SU-DHL-6 (cell line): ENCODE measurements at regions not wholly inside any gene's neighbourhood (a gene's known extent, or its start where the extent isn't known, plus 50 kb on each side); places are given as distances from the start of the nearest gene placed in this dataset.
"Not testable (repeated sequence)": the region's sequence is repeated elsewhere in the genome, so short reads cannot be mapped to it uniquely, and the experiment has no call there.

ENCODE experiments used
- H2AFZ ChIP-seq: fragments of 200-600 bp; sonication (generic); 2 replicates; pipeline ENCODE4 v1.6.1; 2014; ENCODE audit warnings: low read depth, mild to moderate bottlenecking, moderate library complexity, mixed read lengths, antibody characterized with exemption, low read length; ENCODE audit not compliant: severe bottlenecking
- H3F3A ChIP-seq: fragments of 200-600 bp; shearing (Covaris generic); 2 replicates; pipeline ENCODE4 v1.6.0; 2016; ENCODE audit warnings: antibody characterized with exemption, mild to moderate bottlenecking; ENCODE audit not compliant: insufficient read depth
- H3K27ac ChIP-seq: fragments of 200-600 bp; sonication (generic); 2 replicates; pipeline ENCODE4 v1.5.1; 2016; ENCODE audit warnings: low read depth, mild to moderate bottlenecking, low read length, moderate library complexity, mixed read lengths
- H3K27me3 ChIP-seq: fragments of 200-600 bp; sonication (generic), shearing (Covaris generic); 2 replicates; pipeline ENCODE4 v1.6.0; 2014; ENCODE audit warnings: mild to moderate bottlenecking, low read length
- H3K36me3 ChIP-seq: fragments of 200-600 bp; sonication (generic); 2 replicates; pipeline ENCODE4 v1.6.1; 2014; ENCODE audit warnings: mild to moderate bottlenecking, low read length, mixed read lengths
- H3K4me2 ChIP-seq: fragments of 300-600, 200-600 bp; shearing (Covaris generic), sonication (generic); 2 replicates; pipeline ENCODE4 v1.6.0; 2014; ENCODE audit warnings: low read length, low read depth, mild to moderate bottlenecking; ENCODE audit not compliant: poor library complexity, severe bottlenecking
- H3K4me3 ChIP-seq: fragments of 200-600 bp; sonication (generic); 2 replicates; pipeline ENCODE4 v1.5.1; 2014; ENCODE audit warnings: antibody characterized with exemption, low read length, mild to moderate bottlenecking, mixed read lengths; ENCODE audit not compliant: insufficient read depth, poor library complexity, severe bottlenecking
- H3K79me2 ChIP-seq: fragments of 200-600 bp; sonication (generic); 2 replicates; pipeline ENCODE4 v1.6.1; 2014; ENCODE audit warnings: mild to moderate bottlenecking, low read length, moderate library complexity; ENCODE audit not compliant: insufficient read depth
- H3K9ac ChIP-seq: fragments of 200-600 bp; sonication (generic); 2 replicates; pipeline ENCODE4 v1.7.0; 2014; ENCODE audit warnings: mild to moderate bottlenecking, low read length
- H3K9me2 ChIP-seq: fragments of 200-600 bp; sonication (generic); replicated peaks from 2 replicates; pipeline ENCODE4 v1.6.1; 2014; ENCODE audit warnings: low read length; ENCODE audit not compliant: insufficient read depth
- H3K9me3 ChIP-seq: fragments of 200-600 bp; sonication (generic); 2 replicates; pipeline ENCODE4 v1.6.1; 2014; ENCODE audit warnings: low read length, mixed read lengths; ENCODE audit not compliant: insufficient read depth
- H4K20me1 ChIP-seq: fragments of 200-600 bp; sonication (generic); 2 replicates; pipeline ENCODE4 v1.6.1; 2014; ENCODE audit warnings: low read depth, mild to moderate bottlenecking, antibody characterized with exemption, low read length, moderate library complexity, mixed read lengths
- EZH2phosphoT487 ChIP-seq: fragments of 200-600 bp; sonication (generic), shearing (Covaris generic); conservative IDR thresholded peaks from 2 replicates; pipeline ENCODE4 v1.6.1; 2018; ENCODE audit warnings: mild to moderate bottlenecking, antibody characterized with exemption, low read length, moderate library complexity, mixed read lengths
- TF ChIP-seq, protein P1 (sequence below): fragments of 200-600 bp; sonication (generic); IDR thresholded peaks from one replicate; pipeline ENCODE4 v1.5.1; 2017; ENCODE audit warnings: antibody characterized with exemption, mild to moderate bottlenecking, low read length, moderate library complexity; ENCODE audit not compliant: insufficient read depth, poor library complexity, severe bottlenecking

DNA sequence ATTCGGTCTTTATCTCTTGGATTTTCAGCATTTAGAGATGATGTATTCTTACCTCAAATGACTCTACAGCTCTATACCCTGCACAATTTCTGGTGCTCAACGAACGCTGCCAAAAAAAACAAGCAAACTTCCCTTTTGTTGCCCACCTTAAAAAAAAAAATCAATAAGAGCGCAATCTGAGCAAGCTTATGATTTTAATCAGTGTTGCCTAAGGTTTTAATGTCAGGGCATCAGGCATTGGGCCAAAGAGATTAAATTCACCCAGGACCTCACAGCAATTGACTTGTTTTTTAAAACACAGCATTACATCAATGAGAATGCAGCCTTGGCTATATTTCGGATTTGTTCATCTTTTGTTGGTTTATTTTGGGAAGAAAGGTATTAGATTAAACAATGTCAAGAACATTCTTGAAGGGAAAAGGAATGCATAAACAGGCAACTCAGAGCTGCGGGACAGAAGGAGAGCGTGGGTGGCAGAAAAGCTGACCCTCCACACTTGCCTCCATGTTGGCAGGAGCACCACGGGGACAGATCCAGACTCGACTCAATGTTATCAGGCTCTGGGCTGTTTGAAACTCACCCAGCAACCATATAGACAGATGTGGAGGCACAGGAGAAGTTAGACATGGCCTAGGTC, 127.5 kb upstream of the DAPK1 start:
- Histone ChIP-seq H3K27me3 (no peaks in the 10 kb centered on the region), H2AFZ (no peak overlapping the region), H3K9me3 (no peaks in the 10 kb centered on the region), H3K4me2 (no peak overlapping the region), H3K79me2 (no peaks in the 10 kb centered on the region), H3K4me3 (no peak overlapping the region), H3K27ac (no peak overlapping the region), H3K9me2 (no peaks in the 10 kb centered on the region), H4K20me1 (no peaks in the 10 kb centered on the region), H3K9ac (no peak overlapping the region), H3K36me3 (no peaks in the 10 kb centered on the region), H3F3A (no peaks in the 10 kb centered on the region)
- no peak for TF ChIP-seq EZH2phosphoT487
- TF ChIP-seq, protein P1, sequence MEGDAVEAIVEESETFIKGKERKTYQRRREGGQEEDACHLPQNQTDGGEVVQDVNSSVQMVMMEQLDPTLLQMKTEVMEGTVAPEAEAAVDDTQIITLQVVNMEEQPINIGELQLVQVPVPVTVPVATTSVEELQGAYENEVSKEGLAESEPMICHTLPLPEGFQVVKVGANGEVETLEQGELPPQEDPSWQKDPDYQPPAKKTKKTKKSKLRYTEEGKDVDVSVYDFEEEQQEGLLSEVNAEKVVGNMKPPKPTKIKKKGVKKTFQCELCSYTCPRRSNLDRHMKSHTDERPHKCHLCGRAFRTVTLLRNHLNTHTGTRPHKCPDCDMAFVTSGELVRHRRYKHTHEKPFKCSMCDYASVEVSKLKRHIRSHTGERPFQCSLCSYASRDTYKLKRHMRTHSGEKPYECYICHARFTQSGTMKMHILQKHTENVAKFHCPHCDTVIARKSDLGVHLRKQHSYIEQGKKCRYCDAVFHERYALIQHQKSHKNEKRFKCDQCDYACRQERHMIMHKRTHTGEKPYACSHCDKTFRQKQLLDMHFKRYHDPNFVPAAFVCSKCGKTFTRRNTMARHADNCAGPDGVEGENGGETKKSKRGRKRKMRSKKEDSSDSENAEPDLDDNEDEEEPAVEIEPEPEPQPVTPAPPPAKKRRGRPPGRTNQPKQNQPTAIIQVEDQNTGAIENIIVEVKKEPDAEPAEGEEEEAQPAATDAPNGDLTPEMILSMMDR = no peak

DNA sequence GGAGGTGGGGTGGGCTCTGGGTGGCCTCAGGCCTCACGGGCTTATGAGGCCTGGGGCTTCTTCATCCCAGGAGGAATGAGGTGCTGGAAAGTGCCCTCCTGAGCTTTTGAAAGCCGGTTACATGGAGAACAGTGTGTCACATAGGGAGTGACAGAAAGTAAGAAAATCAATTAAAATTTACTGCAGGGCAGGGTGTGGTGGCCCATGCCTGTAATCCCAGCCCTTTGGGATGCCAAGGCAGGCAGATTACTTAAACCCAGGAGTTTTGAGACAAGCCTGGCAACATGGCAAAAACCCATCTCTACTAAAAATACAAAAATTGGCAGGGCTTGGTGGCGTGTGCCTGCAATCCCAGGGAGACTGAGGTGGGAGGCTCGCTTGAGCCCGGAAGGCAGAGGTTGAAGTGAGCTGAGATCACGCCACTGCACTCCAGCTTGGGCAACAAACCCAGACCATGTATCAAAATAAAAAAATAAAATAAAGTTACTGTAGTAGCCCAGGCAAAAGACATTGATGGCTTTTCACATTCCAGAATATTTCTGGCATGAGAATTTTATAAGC, 125.8 kb upstream of the DAPK1 start:
- TF ChIP-seq, protein P1 = no peak
- TF ChIP-seq EZH2phosphoT487 = no peak
- Histone ChIP-seq H3K4me3 (no peak overlapping the region), H3K36me3 (no peaks in the 10 kb centered on the region), H3K9ac (no peak overlapping the region), H4K20me1 (no peaks in the 10 kb centered on the region), H3K9me3 (no peaks in the 10 kb centered on the region), H3K4me2 (no peak overlapping the region), H3K27me3 (no peaks in the 10 kb centered on the region), H3F3A (no peaks in the 10 kb centered on the region), H2AFZ (no peak overlapping the region), H3K79me2 (no peaks in the 10 kb centered on the region), H3K9me2 (no peaks in the 10 kb centered on the region), H3K27ac (no peak overlapping the region)

DNA sequence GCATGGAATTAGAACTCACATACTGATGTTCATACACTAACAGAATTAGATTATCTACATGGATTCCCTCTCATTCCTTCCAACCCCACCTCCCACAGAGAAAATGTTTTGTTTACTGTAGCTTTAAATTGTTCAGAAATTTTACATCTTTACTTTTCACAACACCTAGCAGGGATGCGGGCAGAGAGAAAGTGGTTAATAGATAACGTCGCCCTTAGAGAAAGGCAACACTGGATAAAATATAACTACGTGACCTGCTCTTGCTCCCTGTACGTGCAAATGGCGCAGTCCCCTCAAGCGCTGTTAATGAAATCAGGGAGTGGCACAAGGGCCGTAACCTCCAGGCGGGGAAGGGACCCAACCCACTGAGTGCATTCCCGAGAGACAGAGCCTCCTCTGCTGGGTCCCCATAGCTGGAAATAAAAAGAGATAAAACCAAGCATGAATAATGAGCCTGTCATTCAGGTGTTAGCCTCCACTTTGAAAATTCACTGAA, 125.3 kb upstream of the DAPK1 start:
- no peak overlapping the region for H3K9ac ChIP-seq
- no peak overlapping the region for H3K4me2 ChIP-seq
- TF ChIP-seq, protein P1 = no peak
- TF ChIP-seq EZH2phosphoT487 = no peak
- no peaks in the 10 kb centered on the region for H3K79me2 ChIP-seq
- H3K36me3 ChIP-seq = no peaks in the 10 kb centered on the region
- no peaks in the 10 kb centered on the region for H3K9me3 ChIP-seq
- H3F3A ChIP-seq = no peaks in the 10 kb centered on the region
- H3K4me3 ChIP-seq = no peak overlapping the region
- H3K27ac ChIP-seq = no peak overlapping the region
- no peaks in the 10 kb centered on the region for H4K20me1 ChIP-seq
- H2AFZ ChIP-seq = no peak overlapping the region
- no peaks in the 10 kb centered on the region; the same call in 1 of the 2 replicates for H3K9me2 ChIP-seq
- no peaks in the 10 kb centered on the region for H3K27me3 ChIP-seq

DNA sequence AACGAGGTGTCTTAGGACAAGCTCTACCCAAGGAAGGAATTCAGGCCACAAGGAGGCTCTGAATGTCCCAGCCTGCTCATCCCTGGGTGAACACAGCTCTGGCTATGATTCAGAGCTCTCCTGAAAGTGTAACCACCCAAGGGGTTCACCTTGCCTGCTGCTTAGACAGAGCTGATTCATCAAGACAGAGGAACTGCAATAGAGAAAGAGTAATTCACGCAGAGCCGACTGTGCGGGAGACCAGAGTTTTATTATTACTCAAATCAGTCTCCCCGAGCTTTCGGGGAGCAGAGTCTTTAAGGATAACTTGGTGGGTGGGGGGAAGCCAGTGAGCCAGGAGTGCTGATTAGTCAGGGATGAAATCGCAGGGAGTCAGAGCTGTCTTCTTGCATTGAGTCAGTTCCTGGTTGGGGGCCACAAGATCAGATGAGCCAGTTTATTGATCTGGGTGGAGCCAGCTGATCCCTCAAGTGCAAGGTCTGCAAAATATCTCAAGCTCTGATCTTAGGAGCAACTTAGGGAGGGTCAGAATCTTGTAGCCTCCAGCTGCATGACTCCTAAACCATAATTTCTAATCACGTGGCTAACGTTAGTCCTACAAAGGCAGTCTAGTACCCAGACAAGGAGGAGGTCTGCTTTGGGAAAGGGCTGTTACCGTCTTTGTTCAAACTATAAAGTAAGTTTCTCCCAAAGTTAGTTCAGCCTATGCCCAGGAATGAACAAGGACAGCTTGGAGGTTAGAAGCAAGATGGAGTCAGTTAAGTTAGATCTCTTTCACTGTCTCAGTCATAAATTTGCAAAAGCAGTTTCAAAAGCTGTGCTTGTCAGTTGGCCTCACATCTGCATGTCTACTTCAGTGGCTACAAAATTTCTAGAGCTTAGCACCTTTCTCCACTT, 123.4 kb upstream of the DAPK1 start:
- H3K9me3 ChIP-seq, H2AFZ ChIP-seq, H4K20me1 ChIP-seq, H3K9ac ChIP-seq, H3K9me2 ChIP-seq, H3K27me3 ChIP-seq, H3K36me3 ChIP-seq, H3K4me2 ChIP-seq, H3K27ac ChIP-seq, H3F3A ChIP-seq, H3K4me3 ChIP-seq, H3K79me2 ChIP-seq: not testable (repeated sequence)
